ENCODE measurements at regions not wholly inside any gene's neighbourhood (a gene's known extent, or its start where the extent isn't known, plus 50 kb on each side); places are given as distances from the start of the nearest gene placed in this dataset.
"Not testable (repeated sequence)": the region's sequence is repeated elsewhere in the genome, so short reads cannot be mapped to it uniquely, and the experiment has no call there.

- no peak overlapping the region for H3K4me3 ChIP-seq
- no peaks in the 10 kb centered on the region for H3K9me3 ChIP-seq
- no peaks in the 10 kb centered on the region for H3K27me3 ChIP-seq
- H3K9ac ChIP-seq: no peak overlapping the region
- H3K4me1 ChIP-seq: no peaks in the 10 kb centered on the region
- H3K4me2 ChIP-seq: no peak overlapping the region
- no peak overlapping the region for H3K27ac ChIP-seq
- no peak for TF ChIP-seq Cebpa-rat (IDR thresholded peaks at IDR 0.05)
- no peaks in the 10 kb centered on the region for H4K20me1 ChIP-seq
- no peaks in the 10 kb centered on the region for H3K36me3 ChIP-seq
Measured at GRCh38 chr10:81152656-81153055, 615.0 kb downstream of the SH2D4B start.

- Histone ChIP-seq H3K9me3 (no peaks in the 10 kb centered on the region), H3K4me3 (no peak overlapping the region), H4K20me1 (no peaks in the 10 kb centered on the region), H3K36me3 (no peaks in the 10 kb centered on the region), H3K27me3 (no peaks in the 10 kb centered on the region), H3K9ac (no peak overlapping the region), H3K27ac (no peak overlapping the region), H3K4me1 (no peaks in the 10 kb centered on the region), H3K4me2 (no peak overlapping the region)
- no peak for TF ChIP-seq Cebpa-rat (IDR thresholded peaks at IDR 0.05)
Measured at GRCh38 chr10:81157681-81158080, 620.0 kb downstream of the SH2D4B start.

DNA sequence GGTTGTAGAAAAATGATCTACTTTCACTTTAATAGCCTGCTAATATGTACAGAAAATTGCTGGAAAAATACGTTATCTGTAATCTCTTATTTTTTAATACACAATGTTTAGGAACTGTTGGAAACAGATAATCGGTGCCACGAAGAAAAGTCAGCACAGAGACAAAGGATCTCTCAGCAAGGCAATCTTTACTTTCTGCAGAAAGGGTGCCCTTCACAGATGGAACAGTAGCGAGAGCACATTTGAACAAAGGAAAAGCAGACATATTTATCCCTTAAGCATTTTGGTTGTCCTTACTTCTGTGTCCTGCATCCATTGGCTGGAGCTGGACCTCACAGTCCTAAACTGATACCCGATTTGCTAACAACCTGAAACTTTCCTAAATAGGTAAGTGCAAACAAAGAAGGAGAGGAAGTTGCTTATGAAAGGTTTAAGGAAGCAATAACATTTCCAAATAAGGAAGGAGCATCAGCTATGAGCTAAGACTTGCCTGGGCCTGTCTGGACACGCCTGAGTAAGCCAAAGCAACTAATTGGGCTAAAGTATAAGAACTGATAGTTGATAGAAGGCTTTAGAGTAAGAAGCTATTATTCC, 640.0 kb downstream of the SH2D4B start:
- TF ChIP-seq Cebpa-rat (IDR thresholded peaks at IDR 0.05): no peak
- no peaks in the 10 kb centered on the region for H4K20me1 ChIP-seq
- H3K27ac ChIP-seq: no peak overlapping the region
- H3K4me3 ChIP-seq: no peak overlapping the region
- no peaks in the 10 kb centered on the region for H3K36me3 ChIP-seq
- peaks cover 15% of the 10 kb centered on the region for H3K9me3 ChIP-seq
- no peak overlapping the region for H3K9ac ChIP-seq
- no peaks in the 10 kb centered on the region for H3K27me3 ChIP-seq
- H3K4me1 ChIP-seq: no peaks in the 10 kb centered on the region
- no peak overlapping the region for H3K4me2 ChIP-seq

GRCh38 chr10:81179324-81179723, 641.6 kb downstream of the SH2D4B start:
- H3K27ac ChIP-seq: no peak overlapping the region
- no peak for TF ChIP-seq Cebpa-rat (IDR thresholded peaks at IDR 0.05)
- no peaks in the 10 kb centered on the region for H4K20me1 ChIP-seq
- no peaks in the 10 kb centered on the region for H3K4me1 ChIP-seq
- no peak overlapping the region for H3K4me2 ChIP-seq
- H3K9ac ChIP-seq: no peak overlapping the region
- peaks cover 15% of the 10 kb centered on the region for H3K9me3 ChIP-seq
- no peaks in the 10 kb centered on the region for H3K36me3 ChIP-seq
- no peaks in the 10 kb centered on the region for H3K27me3 ChIP-seq
- H3K4me3 ChIP-seq: no peak overlapping the region

- no peaks in the 10 kb centered on the region for H3K27me3 ChIP-seq
- H3K4me1 ChIP-seq: no peaks in the 10 kb centered on the region
- H3K9ac ChIP-seq: no peak overlapping the region
- no peaks in the 10 kb centered on the region for H3K36me3 ChIP-seq
- no peak overlapping the region for H3K4me3 ChIP-seq
- no peak overlapping the region for H3K27ac ChIP-seq
- no peaks in the 10 kb centered on the region for H4K20me1 ChIP-seq
- H3K4me2 ChIP-seq: no peak overlapping the region
- peaks cover 15% of the 10 kb centered on the region for H3K9me3 ChIP-seq
- TF ChIP-seq Cebpa-rat (IDR thresholded peaks at IDR 0.05): no peak
Measured at GRCh38 chr10:81179805-81180452, 642.2 kb downstream of the SH2D4B start.

GRCh38 chr10:81182296-81182695, 644.6 kb downstream of the SH2D4B start:
- H3K9me3 ChIP-seq: peaks cover 8% of the 10 kb centered on the region
- no peaks in the 10 kb centered on the region for H4K20me1 ChIP-seq
- H3K4me2 ChIP-seq: no peak overlapping the region
- no peak overlapping the region for H3K4me3 ChIP-seq
- TF ChIP-seq Cebpa-rat (IDR thresholded peaks at IDR 0.05): no peak
- H3K9ac ChIP-seq: no peak overlapping the region
- no peaks in the 10 kb centered on the region for H3K4me1 ChIP-seq
- no peaks in the 10 kb centered on the region for H3K27me3 ChIP-seq
- no peaks in the 10 kb centered on the region for H3K36me3 ChIP-seq
- H3K27ac ChIP-seq: no peak overlapping the region

GRCh38 chr10:81192221-81192788, 654.6 kb downstream of the SH2D4B start:
- Histone ChIP-seq H3K4me3 (no peak overlapping the region), H3K27me3 (no peaks in the 10 kb centered on the region), H3K36me3 (no peaks in the 10 kb centered on the region), H3K9me3 (no peaks in the 10 kb centered on the region), H4K20me1 (no peaks in the 10 kb centered on the region), H3K9ac (no peak overlapping the region), H3K27ac (no peak overlapping the region), H3K4me1 (no peaks in the 10 kb centered on the region), H3K4me2 (no peak overlapping the region)
- no peak for TF ChIP-seq Cebpa-rat (IDR thresholded peaks at IDR 0.05)

- Histone ChIP-seq H3K27ac (no peak overlapping the region), H3K4me1 (no peaks in the 10 kb centered on the region), H4K20me1 (no peaks in the 10 kb centered on the region), H3K9me3 (no peaks in the 10 kb centered on the region), H3K36me3 (no peaks in the 10 kb centered on the region), H3K4me2 (no peak overlapping the region), H3K9ac (no peak overlapping the region), H3K4me3 (no peak overlapping the region), H3K27me3 (no peaks in the 10 kb centered on the region)
- no peak for TF ChIP-seq Cebpa-rat (IDR thresholded peaks at IDR 0.05)
Measured at GRCh38 chr10:81200801-81201200, 663.1 kb downstream of the SH2D4B start.

GRCh38 chr10:81207359-81207758, 667.6 kb upstream of the NRG3 start:
- not testable (repeated sequence) for H3K9ac ChIP-seq, H4K20me1 ChIP-seq, H3K27ac ChIP-seq, H3K4me3 ChIP-seq, H3K4me1 ChIP-seq, H3K4me2 ChIP-seq, H3K9me3 ChIP-seq, H3K27me3 ChIP-seq, H3K36me3 ChIP-seq

GRCh38 chr10:81213370-81213769, 661.6 kb upstream of the NRG3 start:
- Histone ChIP-seq H3K4me3 (no peak overlapping the region), H3K9me3 (no peaks in the 10 kb centered on the region), H3K27ac (no peak overlapping the region), H3K36me3 (no peaks in the 10 kb centered on the region), H3K4me1 (no peaks in the 10 kb centered on the region), H3K4me2 (no peak overlapping the region), H4K20me1 (no peaks in the 10 kb centered on the region), H3K27me3 (no peaks in the 10 kb centered on the region), H3K9ac (no peak overlapping the region)
- TF ChIP-seq Cebpa-rat (IDR thresholded peaks at IDR 0.05): no peak
